Right forelimb (tissue), 1 donor: ENCODE measurements at regions not wholly inside any gene's neighbourhood (a gene's known extent, or its start where the extent isn't known, plus 50 kb on each side); places are given as distances from the start of the nearest gene placed in this dataset.
A peak's percentile ranks its signal among the peaks of the same experiment; 100 is the strongest.

Experiments
- DNase-seq: peaks from one replicate; pipeline ENCODE4 v3.0.0-alpha.2; 2018

- no peak for DNase-seq
These were observed 949.2 kb downstream of the TECRL start for GRCh38 chr4:63460075-63460474.

DNA sequence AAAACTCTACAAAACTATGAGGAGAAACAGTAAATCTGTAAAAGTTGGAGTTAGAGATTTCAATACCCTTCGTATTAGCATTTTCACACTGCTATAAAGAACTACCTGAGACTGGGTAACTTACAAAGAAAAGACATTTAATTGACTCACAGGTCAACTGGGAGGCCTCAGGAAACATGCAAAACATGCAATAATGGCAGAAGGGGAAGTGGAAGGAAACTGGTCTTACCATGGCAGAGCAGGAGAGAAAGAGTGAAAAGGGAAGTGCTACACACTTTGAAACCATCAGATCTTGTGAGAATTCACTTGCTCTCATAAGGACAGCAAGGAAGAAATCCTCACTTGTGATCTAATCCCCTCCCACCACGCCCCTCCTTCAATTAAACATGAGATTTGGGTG is 949.9 kb downstream of the TECRL start:
- DNase-seq: no peak

GRCh38 chr4:63458010-63458409 is 951.2 kb downstream of the TECRL start:
- no peak for DNase-seq

DNA sequence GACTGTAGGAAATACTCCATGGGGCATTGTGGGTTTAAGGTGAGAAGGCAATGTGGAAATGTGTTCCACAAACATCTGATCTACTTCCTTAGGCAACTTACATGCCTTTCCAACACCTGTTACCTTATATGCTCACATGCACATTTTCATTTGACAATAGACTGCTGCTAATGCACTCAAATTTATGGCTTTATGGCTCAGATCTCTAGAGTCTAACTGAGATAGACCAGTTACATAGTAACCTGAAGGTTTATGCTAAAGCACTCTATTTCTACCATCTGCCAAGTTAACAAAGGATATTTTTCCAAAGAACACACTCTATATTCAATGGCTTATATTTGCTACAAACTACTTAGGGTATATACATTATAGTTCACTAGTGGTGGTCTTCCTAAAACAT is 969.0 kb downstream of the TECRL start:
- no peak for DNase-seq

DNA sequence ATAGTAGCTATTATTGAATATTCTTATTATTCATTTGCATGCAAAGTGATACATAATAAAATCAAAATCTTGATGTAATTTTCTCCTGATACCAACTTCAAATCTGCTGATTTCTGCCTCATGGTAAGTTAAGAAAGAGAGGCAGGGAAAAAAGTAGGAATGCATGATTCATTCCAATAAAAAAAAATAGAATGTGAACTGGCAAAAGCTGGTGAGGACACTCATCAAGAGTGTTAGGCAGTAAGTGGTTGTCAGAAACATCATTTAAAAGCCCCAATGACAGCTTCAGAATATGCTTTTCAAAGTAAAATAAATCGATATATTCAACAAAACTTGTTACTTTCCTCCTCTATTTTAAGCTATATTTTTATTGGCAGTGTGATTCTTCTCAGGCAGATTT is 979.1 kb downstream of the TECRL start:
- DNase-seq: no peak

- no peak for DNase-seq
These were observed 1013.0 kb downstream of the TECRL start for GRCh38 chr4:63396269-63396668.

- DNase-seq: no peak
These were observed 1015.7 kb downstream of the TECRL start for GRCh38 chr4:63393544-63393943.

DNA sequence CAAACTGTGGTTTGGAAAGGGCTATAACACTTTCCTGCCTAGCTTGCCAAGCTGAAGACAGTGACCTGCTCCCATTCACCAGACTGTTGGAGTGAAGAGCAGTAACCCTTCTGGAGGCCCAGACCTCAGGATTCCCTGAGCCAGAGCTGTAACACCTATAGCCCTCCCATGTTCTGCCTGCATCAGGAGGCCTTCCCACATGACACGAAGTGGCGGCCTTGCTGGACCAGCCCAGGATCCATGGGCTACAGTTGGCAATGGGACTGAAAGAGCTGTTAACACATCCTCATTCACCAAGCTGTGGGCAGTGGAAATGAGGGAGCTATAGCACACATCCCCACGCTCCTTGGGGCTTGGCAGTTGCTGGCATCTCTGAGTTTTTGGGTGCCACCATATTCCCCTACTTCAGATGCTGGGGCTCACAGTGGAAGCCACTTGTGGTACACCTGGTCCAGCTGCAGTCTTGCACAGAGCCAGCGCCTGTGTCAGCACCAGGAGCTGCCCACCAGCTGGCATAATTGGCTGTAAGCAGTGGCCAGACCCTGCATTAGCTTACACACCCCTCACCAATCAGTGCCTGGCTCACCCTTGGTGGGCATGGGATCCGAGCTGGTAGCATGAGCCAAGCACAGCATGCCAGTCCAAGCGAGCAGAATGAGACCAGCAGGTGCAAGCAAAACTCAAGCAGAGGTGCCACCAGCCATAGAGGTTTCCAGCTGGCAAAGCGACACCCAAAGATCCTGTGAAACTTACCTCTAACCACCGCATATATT is 1029.3 kb downstream of the TECRL start:
- no peak for DNase-seq

DNA sequence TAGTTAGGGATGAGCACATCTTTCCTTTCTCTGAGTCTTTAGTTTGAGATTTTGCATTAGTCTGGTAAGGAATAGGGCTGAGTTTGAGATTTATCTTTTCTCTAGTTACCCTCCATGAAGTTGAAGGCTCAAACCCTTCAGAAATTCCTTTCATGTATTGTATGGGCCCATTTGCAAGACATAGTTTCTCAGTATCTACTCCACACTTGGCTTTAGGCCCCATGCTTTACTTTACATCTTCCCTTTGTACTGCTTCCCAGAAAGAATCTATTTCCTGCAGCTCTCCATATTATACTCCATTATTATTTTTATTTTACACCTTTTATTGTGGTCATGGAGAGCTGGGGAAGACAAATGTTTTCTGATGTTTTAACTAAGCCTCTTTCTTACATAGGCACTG is 1038.2 kb downstream of the TECRL start:
- no peak for DNase-seq

DNA sequence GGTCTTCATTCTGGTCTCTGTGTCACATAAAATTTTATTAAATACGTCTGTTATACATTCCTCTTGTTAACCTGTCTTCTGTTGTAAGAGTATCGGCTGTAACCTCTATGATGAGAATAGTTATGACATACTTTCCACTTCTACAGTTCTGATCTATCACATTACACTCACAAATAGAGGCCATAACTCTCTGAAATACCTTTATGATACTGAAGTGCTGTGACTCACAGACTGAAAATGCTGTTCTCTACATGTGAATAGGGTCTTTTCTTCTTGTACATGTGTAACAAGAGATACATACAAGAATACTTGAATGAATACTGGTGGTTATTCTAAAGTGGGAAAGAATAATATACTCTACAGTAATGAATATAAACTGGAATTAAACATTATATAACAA is 1047.6 kb downstream of the TECRL start:
- DNase-seq: no peak

DNA sequence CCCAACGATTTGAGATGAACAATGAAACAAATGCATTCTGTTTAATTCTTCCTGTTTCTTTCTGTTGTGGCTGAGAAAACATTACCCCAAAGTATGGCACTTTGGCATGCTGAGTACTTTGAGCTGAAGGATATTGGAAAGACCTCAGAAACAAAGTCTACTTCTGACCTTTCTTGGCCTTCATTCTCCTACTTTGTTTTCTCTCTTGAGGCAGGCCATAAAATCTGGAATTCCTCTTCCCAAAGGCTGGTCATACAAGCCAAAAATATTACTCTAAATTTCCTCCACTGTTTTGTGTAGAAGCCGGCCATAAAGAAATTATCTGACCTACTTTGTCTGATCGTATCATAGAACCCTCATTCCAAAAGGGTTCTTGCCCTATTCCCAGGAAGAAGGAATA is 1048.2 kb downstream of the TECRL start:
- no peak for DNase-seq

GRCh38 chr4:63349674-63350025 is 1059.6 kb downstream of the TECRL start:
- no peak for DNase-seq

- no peak for DNase-seq
These were observed 1060.2 kb downstream of the TECRL start for GRCh38 chr4:63348735-63349673.

DNA sequence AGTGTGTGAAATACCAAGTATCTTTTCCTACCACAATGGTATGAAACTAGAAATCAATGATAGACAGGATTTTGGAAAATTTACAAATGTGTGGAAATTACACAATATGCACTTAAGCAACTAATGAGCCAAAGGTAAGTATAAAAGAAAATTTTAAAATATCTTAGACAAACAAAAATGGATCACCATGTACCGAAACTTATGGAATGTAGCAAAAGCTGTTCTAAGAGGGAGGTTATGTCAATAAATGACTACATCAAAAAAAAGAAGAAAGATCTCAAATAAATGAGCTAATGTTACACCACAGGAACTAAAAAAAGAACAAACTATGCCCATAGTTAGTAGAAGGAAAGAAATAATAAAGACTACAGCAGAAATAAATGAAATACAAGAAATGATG is 1084.1 kb downstream of the TECRL start:
- no peak for DNase-seq

- DNase-seq: no peak
These were observed 1092.6 kb downstream of the TECRL start for GRCh38 chr4:63316633-63317032.

GRCh38 chr4:63315651-63316050 is 1093.6 kb downstream of the TECRL start:
- DNase-seq: no peak

DNA sequence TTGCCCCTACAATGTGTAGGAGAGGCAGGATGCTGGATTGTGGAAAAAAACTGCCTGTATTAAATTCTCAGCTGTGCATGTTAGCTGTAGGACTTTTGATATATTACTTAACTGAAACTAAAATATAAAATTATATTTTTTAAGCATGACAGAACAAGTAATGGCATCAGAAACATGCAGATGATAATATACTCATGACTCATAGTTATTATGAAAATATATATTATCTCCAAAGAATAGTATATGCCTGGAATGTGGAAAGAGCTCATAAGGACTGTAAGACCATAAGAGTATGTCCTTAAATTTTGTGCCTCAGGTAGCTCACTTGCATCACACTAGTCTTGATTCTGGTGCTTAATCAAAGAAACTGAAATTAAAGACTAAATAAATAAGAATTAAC is 1100.6 kb downstream of the TECRL start:
- no peak for DNase-seq

DNA sequence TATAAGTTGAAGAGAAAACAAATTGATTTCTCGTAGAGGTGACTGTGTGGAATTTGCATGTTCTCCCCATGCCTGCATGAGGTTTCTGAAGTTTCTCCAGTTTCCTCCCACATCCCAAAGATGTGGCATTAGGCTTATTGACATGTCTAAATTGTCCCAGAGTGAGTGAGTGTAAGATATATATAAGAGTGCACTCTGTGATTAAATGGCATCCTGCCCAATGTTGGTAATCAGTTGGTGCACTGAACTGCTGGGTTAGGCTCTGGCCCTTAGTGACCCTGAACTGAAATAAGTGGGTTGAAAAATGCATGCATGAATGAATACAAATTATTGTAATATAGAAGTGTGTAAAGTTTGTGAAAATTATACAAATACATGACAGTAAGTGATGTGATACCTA is 1106.5 kb downstream of the TECRL start:
- no peak for DNase-seq

DNA sequence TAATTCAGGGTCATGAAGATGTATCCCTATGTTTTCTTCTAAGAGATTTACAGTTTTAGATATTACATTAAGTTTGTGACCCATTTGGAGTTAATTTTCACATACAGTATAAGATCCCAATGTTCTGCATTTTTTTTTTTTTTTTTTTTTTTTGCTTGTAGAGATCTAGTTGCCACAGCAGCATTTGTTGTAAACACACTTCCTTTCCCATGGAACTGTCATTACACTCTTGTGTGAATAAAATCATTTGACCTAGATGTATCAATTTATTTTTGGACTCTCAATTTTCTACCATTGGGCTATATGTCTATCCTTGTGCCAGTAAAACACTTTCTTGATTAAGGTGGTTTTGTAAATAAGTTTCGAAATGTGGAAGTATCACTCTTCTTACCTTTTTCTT is 1107.2 kb downstream of the TECRL start:
- DNase-seq: no peak

DNA sequence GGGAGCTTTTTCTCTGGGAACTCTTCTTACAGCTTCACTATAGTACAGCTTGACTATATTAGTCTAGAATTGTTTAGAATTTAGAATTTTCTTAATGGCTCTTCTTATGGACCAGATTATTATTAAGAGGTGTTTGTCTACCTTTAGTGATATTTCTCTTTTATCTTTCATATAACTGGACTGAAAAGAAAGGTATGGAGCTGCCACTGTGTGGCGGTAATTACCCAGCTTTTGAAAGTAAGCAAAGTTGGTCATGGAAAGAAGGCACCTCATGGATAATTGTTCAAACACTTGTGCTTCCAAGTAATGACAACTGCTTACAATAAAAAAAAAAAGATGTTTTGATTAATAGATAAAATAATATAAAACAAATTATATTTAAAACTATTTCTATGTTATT is 1112.5 kb downstream of the TECRL start:
- DNase-seq: peak; percentile 36

- DNase-seq: no peak
These were observed 1133.8 kb downstream of the TECRL start for GRCh38 chr4:63275491-63275890.

- no peak for DNase-seq
These were observed 1140.1 kb downstream of the TECRL start for GRCh38 chr4:63269156-63269555.

DNA sequence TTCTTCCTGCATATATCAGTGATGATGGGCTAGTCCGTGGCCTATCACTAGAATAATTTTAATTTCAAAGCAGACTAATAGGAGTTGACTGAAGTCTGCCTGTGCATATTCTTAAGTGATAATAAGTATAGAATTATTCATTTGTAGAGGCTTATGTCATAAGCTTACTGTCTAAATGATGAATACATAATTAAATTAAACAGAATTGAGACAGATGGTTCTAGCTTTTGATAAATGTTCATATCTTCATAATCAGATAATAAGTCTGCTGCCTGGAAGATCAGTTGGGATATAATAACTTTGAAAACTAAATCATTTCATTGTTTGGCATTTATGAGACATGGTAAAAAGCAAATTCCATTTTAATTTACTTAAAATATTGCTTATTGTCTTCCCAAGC is 1175.6 kb downstream of the TECRL start:
- DNase-seq: no peak

DNA sequence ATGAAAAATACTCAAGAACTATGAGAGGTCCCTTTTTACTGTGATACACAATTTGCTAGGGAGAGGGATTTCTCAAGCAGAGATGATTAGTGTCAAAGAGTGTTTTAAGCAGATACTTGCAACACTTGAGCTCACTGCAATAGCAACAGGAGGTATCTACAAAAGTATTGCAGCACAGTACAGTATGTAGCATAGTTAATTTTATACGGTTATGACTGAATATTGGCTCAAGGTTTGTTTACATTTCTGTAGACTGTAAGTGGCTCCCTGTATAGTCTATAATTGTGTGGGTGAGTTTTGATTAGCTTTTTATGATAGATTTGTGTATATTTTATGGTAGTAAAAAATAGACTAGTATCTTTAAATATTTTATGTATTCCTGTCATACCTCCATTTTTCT is 1177.2 kb downstream of the TECRL start:
- no peak for DNase-seq
